Natural killer cell (primary cell): ENCODE measurements at regions not wholly inside any gene's neighbourhood (a gene's known extent, or its start where the extent isn't known, plus 50 kb on each side); places are given as distances from the start of the nearest gene placed in this dataset.

Experiments used
- ATAC-seq, 3 donors: fragments of 150-1000 bp in 2 of 3; fragments of 200-7000 bp in 1 of 3; cut with Tn5 transposase; 1 replicate in 1 of 3; 2 replicates in 2 of 3; pipeline ENCODE4 v1.10.0; 2021; ENCODE audit warnings: mild to moderate bottlenecking in 2 of 3, moderate library complexity in 2 of 3
- DNase-seq, 2 donors: peaks; one replicate each; pipeline versions ENCODE4 v3.0.0 to v3.0.0-alpha.2; 2013 to 2021; ENCODE audit warnings: mixed read lengths in 1 of 2
- H3K27ac ChIP-seq: one replicate; pipeline ENCODE4 v1.5.1; 2013; ENCODE audit warnings: mild to moderate bottlenecking, low read length
- H3K27me3 ChIP-seq: one replicate; pipeline ENCODE4 v1.6.1; 2013; ENCODE audit warnings: low read length; ENCODE audit not compliant: control insufficient read depth, insufficient read depth
- H3K36me3 ChIP-seq: one replicate; pipeline ENCODE4 v1.6.1; 2013; ENCODE audit warnings: low read length; ENCODE audit not compliant: control insufficient read depth, insufficient read depth
- H3K4me1 ChIP-seq: one replicate; pipeline ENCODE4 v1.6.1; 2013; ENCODE audit warnings: low read length; ENCODE audit not compliant: control insufficient read depth, insufficient read depth
- H3K4me3 ChIP-seq: one replicate; pipeline ENCODE4 v1.5.1; 2013; ENCODE audit warnings: low read length
- H3K9me3 ChIP-seq: one replicate; pipeline ENCODE4 v1.6.1; 2013; ENCODE audit warnings: low read length; ENCODE audit not compliant: control insufficient read depth, insufficient read depth
- H3K27ac Mint-ChIP-seq, 2 donors: one replicate each; pipeline ENCODE4 v1.8.0; 2022; ENCODE audit warnings: mild to moderate bottlenecking in 2 of 2, mixed read lengths in 2 of 2, moderate library complexity in 1 of 2
- H3K27me3 Mint-ChIP-seq, 2 donors: one replicate each; pipeline ENCODE4 v1.8.0; 2022; ENCODE audit warnings: low read depth in 2 of 2, mixed read lengths in 2 of 2
- H3K36me3 Mint-ChIP-seq: one replicate; pipeline ENCODE4 v1.8.0; 2022; ENCODE audit warnings: mixed read lengths
- H3K4me1 Mint-ChIP-seq, 2 donors: one replicate each; pipeline ENCODE4 v1.8.0; 2022; ENCODE audit warnings: mixed read lengths in 2 of 2
- H3K4me3 Mint-ChIP-seq: one replicate; pipeline ENCODE4 v1.8.0; 2022; ENCODE audit warnings: mild to moderate bottlenecking, moderate library complexity, mixed read lengths
- H3K9me3 Mint-ChIP-seq, 2 donors: one replicate each; pipeline ENCODE4 v1.8.0; 2022; ENCODE audit warnings: mixed read lengths in 2 of 2
- WGBS: methylation state at CpG from one replicate; pipeline ENCODE4 v1.1.7; 2013; ENCODE audit warnings: missing lambda C conversion rate; ENCODE audit not compliant: insufficient coverage; 5-methylcytosine and 5-hydroxymethylcytosine counted together
- intact Hi-C: fragments of 100-400 bp; cut with micrococcal nuclease; formaldehyde crosslinking; loops from one replicate; pipeline ENCODE4 v1.14.2; 2022
- TF ChIP-seq, protein P1 (sequence below): fragments of 200-600 bp; IDR thresholded peaks from one replicate; pipeline ENCODE4 v1.8.0; 2022; ENCODE audit warnings: antibody characterized with exemption

DNA sequence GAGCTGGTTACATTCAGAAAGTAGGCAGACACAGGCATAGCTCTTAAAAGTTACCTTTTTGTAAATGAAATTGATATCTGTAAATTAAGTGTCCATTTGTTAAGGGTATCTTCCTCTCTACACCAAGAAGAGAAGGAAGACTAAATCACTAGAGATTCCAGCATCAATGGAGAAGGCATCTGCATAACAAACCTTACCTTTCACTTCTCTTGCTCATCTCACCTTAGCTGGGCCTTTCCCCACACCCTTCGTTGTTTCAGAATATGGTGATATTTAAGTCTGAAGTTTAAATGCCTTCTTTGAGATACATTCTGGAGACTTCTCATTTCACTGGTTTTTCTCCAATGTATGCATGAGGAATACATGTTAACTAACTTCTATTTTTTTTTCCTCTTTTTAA is 54.5 kb upstream of the TGFBR2 start:
- WGBS = 100% methylated on average over 1 of the region's 1 CpG
- Histone ChIP-seq H3K4me1 (no peaks in the 10 kb centered on the region), H3K4me3 (no peak overlapping the region), H3K9me3 (no peaks in the 10 kb centered on the region), H3K36me3 (no peaks in the 10 kb centered on the region), H3K27ac (no peak overlapping the region), H3K27me3 (no peaks in the 10 kb centered on the region)
- Mint-ChIP-seq H3K36me3 (no peaks in the 10 kb centered on the region), H3K4me3 (no peak overlapping the region), H3K27me3 (no peaks in the 10 kb centered on the region), H3K27ac (no peak overlapping the region), H3K9me3 (no peaks in the 10 kb centered on the region), H3K4me1 (no peaks in the 10 kb centered on the region)
- ATAC-seq = no peak
- TF ChIP-seq, protein P1, sequence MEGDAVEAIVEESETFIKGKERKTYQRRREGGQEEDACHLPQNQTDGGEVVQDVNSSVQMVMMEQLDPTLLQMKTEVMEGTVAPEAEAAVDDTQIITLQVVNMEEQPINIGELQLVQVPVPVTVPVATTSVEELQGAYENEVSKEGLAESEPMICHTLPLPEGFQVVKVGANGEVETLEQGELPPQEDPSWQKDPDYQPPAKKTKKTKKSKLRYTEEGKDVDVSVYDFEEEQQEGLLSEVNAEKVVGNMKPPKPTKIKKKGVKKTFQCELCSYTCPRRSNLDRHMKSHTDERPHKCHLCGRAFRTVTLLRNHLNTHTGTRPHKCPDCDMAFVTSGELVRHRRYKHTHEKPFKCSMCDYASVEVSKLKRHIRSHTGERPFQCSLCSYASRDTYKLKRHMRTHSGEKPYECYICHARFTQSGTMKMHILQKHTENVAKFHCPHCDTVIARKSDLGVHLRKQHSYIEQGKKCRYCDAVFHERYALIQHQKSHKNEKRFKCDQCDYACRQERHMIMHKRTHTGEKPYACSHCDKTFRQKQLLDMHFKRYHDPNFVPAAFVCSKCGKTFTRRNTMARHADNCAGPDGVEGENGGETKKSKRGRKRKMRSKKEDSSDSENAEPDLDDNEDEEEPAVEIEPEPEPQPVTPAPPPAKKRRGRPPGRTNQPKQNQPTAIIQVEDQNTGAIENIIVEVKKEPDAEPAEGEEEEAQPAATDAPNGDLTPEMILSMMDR = no peak
- DNase-seq = no peak
- intact Hi-C loops = no loop called here

DNA sequence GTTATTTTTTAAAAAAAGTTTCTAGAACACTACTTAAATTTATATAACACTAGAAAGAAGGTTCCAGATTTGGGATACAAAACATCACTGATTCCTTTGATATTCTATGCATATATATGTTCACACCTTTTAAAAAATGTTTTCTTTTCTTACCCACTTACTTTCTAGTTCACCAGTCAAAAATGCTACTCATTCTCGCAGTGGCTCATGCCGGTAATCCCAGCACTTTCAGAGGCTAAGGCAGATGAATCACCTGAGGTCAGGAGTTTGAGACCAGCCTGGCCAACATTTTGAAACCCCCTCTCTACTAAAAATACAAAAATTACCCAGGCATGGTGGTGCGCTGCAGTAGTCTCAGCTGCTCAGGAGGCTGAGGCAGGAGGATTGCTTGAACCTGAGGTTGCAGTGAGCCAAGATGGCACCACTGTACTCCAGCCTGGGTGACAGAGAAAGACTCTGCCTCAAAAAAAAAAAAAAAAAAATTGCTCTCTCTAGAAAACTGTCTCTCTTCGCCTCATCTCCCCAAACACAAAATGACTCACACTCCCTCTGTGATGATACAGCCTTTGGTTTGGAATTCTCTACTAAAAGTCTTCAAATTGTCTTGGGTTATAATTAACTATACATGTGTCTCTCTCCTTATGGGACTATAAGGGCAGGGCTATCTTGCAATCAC is 52.6 kb upstream of the TGFBR2 start:
- TF ChIP-seq, protein P1 = no peak
- no peak overlapping the region for H3K4me3 Mint-ChIP-seq
- no peaks in the 10 kb centered on the region for H3K9me3 ChIP-seq
- no peak overlapping the region for H3K4me3 ChIP-seq
- DNase-seq (no peak), ATAC-seq (no peak)
- no peaks in the 10 kb centered on the region for H3K4me1 Mint-ChIP-seq
- H3K27ac Mint-ChIP-seq = no peak overlapping the region
- H3K36me3 Mint-ChIP-seq = no peaks in the 10 kb centered on the region
- no peaks in the 10 kb centered on the region for H3K9me3 Mint-ChIP-seq
- H3K27me3 ChIP-seq = no peaks in the 10 kb centered on the region
- no peak overlapping the region for H3K27ac ChIP-seq
- intact Hi-C loops = no loop called here
- H3K36me3 ChIP-seq = no peaks in the 10 kb centered on the region
- no peaks in the 10 kb centered on the region for H3K27me3 Mint-ChIP-seq
- 86% methylated on average over 3 of the region's 4 CpGs for WGBS
- no peaks in the 10 kb centered on the region for H3K4me1 ChIP-seq

DNA sequence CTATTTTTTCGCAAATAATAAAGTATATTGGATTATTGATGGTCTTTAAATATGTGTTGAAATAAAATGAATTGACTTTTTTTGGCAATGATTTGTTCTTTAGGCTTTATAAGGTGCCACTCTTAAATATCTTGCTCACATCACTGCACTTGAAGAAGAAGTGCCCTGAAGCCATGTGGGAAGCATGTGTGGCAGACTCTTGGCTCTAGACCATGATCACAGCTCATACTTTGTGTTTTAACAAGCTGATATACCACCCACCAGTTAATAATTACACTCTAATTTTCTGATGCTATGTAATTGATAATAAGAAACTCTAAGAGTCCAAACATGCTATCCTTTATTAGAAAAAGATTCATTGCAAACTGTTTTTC is 52.1 kb upstream of the TGFBR2 start:
- Histone ChIP-seq H3K4me1 (no peaks in the 10 kb centered on the region), H3K9me3 (no peaks in the 10 kb centered on the region), H3K4me3 (no peak overlapping the region), H3K27me3 (no peaks in the 10 kb centered on the region), H3K36me3 (no peaks in the 10 kb centered on the region), H3K27ac (no peak overlapping the region)
- H3K36me3 Mint-ChIP-seq = no peaks in the 10 kb centered on the region
- no peaks in the 10 kb centered on the region for H3K4me1 Mint-ChIP-seq
- H3K27me3 Mint-ChIP-seq = no peaks in the 10 kb centered on the region
- intact Hi-C loops = no loop called here
- no peak overlapping the region for H3K4me3 Mint-ChIP-seq
- H3K9me3 Mint-ChIP-seq = no peaks in the 10 kb centered on the region
- 88% methylated on average over 1 of the region's 1 CpG for WGBS
- no peak overlapping the region for H3K27ac Mint-ChIP-seq
- ATAC-seq (no peak), DNase-seq (no peak)
- TF ChIP-seq, protein P1 = no peak

DNA sequence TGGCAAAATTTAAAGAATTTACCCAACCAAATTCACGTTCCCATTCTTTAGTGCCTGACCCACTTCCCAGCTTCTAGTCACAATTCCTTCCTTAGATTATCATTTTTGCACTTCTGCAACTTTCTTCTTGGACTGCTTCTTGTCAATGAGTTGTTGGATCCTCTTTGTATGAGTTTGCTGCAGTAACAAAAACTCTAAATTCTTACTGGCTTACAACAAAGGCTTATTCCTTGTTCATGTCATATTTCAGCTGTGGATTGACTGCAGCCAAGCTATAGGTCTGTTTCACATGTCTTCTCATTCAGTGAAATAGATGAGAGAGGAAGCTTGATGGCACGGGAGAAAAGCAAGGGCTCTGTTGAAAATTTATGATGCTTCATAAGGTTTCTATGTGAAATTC is 50.4 kb upstream of the TGFBR2 start:
- H3K9me3 ChIP-seq = no peaks in the 10 kb centered on the region
- H3K27ac Mint-ChIP-seq = no peak overlapping the region
- TF ChIP-seq, protein P1 = no peak
- H3K4me3 Mint-ChIP-seq = no peak overlapping the region
- DNase-seq (no peak), ATAC-seq (no peak)
- no peaks in the 10 kb centered on the region for H3K4me1 Mint-ChIP-seq
- no peaks in the 10 kb centered on the region for H3K9me3 Mint-ChIP-seq
- H3K36me3 Mint-ChIP-seq = no peaks in the 10 kb centered on the region
- H3K27ac ChIP-seq = no peak overlapping the region
- no peaks in the 10 kb centered on the region for H3K27me3 ChIP-seq
- no peaks in the 10 kb centered on the region for H3K4me1 ChIP-seq
- intact Hi-C loops = no loop called here
- WGBS = 92% methylated on average over 2 of the region's 2 CpGs
- no peaks in the 10 kb centered on the region for H3K36me3 ChIP-seq
- no peak overlapping the region for H3K4me3 ChIP-seq
- no peaks in the 10 kb centered on the region for H3K27me3 Mint-ChIP-seq
